ACC112 (cell line): ENCODE measurements at regions not wholly inside any gene's neighbourhood (a gene's known extent, or its start where the extent isn't known, plus 50 kb on each side); places are given as distances from the start of the nearest gene placed in this dataset.
"Not testable (repeated sequence)": the region's sequence is repeated elsewhere in the genome, so short reads cannot be mapped to it uniquely, and the experiment has no call there.

ENCODE experiments used
- H2AFZ ChIP-seq: fragments of 200-600 bp; sonication (generic); one replicate; pipeline ENCODE4 v1.6.0; 2017; ENCODE audit warnings: antibody characterized with exemption, low read length; ENCODE audit not compliant: unreplicated experiment
- H3K27ac ChIP-seq: fragments of 200-600 bp; sonication (generic); 2 replicates; pipeline ENCODE4 v1.5.1; 2014; ENCODE audit warnings: low read depth, mild to moderate bottlenecking, antibody characterized with exemption, low read length, moderate library complexity
- H3K27me3 ChIP-seq: fragments of 200-600 bp; sonication (generic); 2 replicates; pipeline ENCODE4 v1.6.1; 2014; ENCODE audit warnings: mild to moderate bottlenecking, antibody characterized with exemption, low read length, moderate library complexity, mixed read lengths; ENCODE audit not compliant: insufficient read depth
- H3K36me3 ChIP-seq: fragments of 200-600 bp; sonication (generic); 2 replicates; pipeline ENCODE4 v1.6.1; 2016; ENCODE audit warnings: mild to moderate bottlenecking, antibody characterized with exemption, low read length, moderate library complexity, mixed read lengths; ENCODE audit not compliant: insufficient read depth
- H3K4me1 ChIP-seq: fragments of 200-600 bp; sonication (generic); one replicate; pipeline ENCODE4 v1.6.1; 2016; ENCODE audit warnings: low read length, mixed read lengths; ENCODE audit not compliant: insufficient read depth, unreplicated experiment, control insufficient read depth
- H3K4me3 ChIP-seq: fragments of 200-600 bp; sonication (generic); 2 replicates; pipeline ENCODE4 v1.5.1; 2014; ENCODE audit warnings: mild to moderate bottlenecking, low read depth, low read length
- H3K79me2 ChIP-seq: fragments of 200-600 bp; sonication (generic); one replicate; pipeline ENCODE4 v1.6.0; 2016; ENCODE audit warnings: low read length; ENCODE audit not compliant: control insufficient read depth, unreplicated experiment, insufficient read depth

DNA sequence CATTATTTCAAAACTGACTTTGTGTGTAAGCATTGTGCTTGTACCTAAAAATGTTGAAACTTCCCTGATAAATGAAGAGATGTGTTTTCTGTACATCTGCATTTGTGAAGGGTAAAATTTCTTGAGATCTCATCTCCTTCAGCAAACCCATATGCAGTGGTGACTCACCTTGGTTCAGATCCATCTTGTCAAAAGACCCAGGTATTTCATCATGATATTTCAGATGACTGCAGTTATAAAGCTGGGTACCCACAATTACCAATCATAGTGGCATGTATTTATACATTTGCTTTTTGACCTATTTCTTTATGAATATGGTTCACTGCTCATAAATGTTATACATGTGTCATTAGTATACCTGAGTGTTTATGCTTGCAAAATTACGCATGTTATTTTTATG, 1213.6 kb downstream of the GALC start:
- no peak overlapping the region for H3K27ac ChIP-seq
- no peaks in the 10 kb centered on the region for H3K79me2 ChIP-seq
- H3K36me3 ChIP-seq, result no peaks in the 10 kb centered on the region
- H3K4me1 ChIP-seq, result peaks cover 9% of the 10 kb centered on the region
- H2AFZ ChIP-seq, result no peak overlapping the region
- H3K27me3 ChIP-seq, result no peaks in the 10 kb centered on the region
- H3K4me3 ChIP-seq, result no peak overlapping the region

DNA sequence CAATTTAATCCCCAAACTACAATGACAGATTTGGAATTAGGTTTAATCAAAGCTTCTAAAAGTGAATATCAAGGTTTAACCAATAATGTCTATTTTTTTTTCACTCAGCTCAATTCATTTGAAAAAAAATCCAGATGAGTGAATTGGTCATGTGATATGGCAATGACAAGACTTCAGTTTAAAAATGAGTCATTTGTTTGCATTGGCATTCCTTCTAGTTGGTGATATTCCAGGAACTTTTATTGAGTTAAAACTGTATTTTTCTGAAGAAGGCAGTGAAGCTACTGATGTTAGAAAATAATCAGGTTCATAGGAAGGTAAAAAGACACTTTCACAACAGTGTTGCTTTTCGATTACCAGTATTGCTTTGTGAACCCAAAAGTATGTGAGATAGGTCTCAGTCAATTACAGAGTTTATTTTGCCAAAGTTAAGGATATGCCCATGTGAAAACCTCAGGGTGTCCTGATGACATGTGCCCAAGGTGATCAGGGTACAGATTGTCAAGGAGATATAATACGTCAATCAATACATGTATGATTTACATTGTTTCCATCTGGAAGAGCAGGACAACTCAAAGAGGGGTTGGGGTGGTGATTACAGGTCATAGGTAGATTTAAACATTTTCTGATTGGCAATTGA, 1214.9 kb downstream of the GALC start:
- Histone ChIP-seq H3K27me3 (no peaks in the 10 kb centered on the region), H3K4me3 (no peak overlapping the region), H2AFZ (no peak overlapping the region), H3K79me2 (no peaks in the 10 kb centered on the region), H3K36me3 (no peaks in the 10 kb centered on the region), H3K27ac (no peak overlapping the region), H3K4me1 (peaks cover 9% of the 10 kb centered on the region)

DNA sequence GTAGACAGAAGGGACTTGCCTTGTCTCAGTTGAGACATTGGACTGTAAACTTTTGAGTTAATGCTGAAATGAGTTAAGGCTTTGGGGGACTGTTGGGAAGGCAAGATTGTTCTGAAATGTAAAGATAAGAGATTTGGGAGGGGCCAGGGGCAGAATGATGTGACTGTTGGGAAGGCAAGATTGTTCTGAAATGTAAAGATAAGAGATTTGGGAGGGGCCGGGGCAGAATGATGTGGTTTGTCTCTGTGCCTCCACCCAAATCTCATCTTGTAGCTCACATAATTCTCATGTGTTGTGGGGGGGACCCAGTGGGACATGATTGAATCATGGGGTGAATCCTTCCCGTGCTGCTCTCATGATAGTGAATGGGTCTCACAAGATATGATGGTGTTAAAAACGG, 1217.1 kb downstream of the GALC start:
- not testable (repeated sequence) for H3K79me2 ChIP-seq, H3K4me1 ChIP-seq, H3K4me3 ChIP-seq, H3K36me3 ChIP-seq, H3K27ac ChIP-seq, H3K27me3 ChIP-seq, H2AFZ ChIP-seq

DNA sequence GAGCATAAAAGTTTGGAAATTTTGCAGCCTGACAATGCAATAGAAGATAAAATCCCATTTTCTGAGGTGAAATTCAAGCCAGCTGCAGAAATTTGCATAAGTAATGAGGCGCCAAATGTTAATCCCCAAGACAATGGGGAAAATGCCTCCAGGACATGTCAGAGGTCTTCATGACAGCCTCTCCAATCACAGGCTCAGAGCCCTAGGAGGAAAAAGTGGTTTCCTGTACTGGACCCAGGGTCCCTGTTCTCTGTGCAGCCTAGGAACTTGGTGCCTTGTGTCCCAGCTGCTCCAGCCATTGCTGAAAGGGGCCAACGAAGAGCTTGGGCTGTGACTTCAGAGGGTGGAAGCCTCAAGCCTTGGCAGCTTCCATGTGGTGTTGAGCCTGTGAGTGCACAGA, 1218.1 kb downstream of the GALC start:
- Histone ChIP-seq H3K36me3 (no peaks in the 10 kb centered on the region), H3K27me3 (no peaks in the 10 kb centered on the region)

DNA sequence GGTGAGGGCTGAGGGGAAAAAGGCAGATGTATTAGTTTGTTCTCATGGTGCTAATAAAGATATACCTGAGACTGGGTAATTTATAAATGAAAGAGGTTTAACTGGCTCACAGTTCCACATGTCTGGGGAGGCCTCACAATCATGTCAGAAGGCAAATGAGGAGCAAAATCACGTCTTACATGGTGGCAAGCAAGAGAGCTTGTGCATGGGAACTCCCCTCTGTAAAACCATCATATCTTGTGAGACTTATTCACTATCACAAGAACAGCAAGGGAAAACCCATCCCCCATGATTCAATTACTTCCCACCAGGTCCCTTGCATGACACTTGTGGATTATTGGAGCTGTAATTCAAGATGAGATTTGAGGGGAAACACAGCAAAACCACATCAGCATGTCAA, 1220.9 kb downstream of the GALC start:
- no peak overlapping the region for H2AFZ ChIP-seq
- no peak overlapping the region for H3K4me3 ChIP-seq

More for the DNA sequence above, 1218.1 kb downstream of the GALC start:
- no peak overlapping the region for H2AFZ ChIP-seq
- H3K4me1 ChIP-seq, result peaks cover 9% of the 10 kb centered on the region
- H3K27ac ChIP-seq, result no peak overlapping the region
- H3K4me3 ChIP-seq, result no peak overlapping the region
- no peaks in the 10 kb centered on the region for H3K79me2 ChIP-seq

DNA sequence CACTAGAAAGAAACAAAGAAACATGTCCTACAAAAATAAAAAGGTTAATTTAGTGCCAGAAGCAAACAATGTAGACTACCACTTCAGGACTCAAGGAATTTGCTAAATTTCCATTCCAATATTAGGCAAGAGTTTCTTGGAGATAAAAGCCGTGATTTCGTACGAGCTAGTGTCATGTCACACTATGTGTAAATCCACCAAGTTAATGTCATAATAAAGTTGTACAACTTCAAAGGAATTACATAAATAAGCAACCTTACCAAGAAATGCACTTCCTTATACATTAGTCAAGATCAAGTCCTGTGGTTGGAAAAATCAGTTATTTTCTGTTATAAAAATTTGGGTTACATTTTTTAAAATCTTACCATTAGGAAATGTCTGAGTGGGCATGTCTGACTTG, 1222.8 kb downstream of the GALC start:
- H3K36me3 ChIP-seq, result no peaks in the 10 kb centered on the region
- H3K4me3 ChIP-seq, result no peak overlapping the region
- H3K79me2 ChIP-seq, result no peaks in the 10 kb centered on the region
- H3K27me3 ChIP-seq, result no peaks in the 10 kb centered on the region
- no peaks in the 10 kb centered on the region for H3K4me1 ChIP-seq
- H2AFZ ChIP-seq, result no peak overlapping the region
- H3K27ac ChIP-seq, result no peak overlapping the region

More for the DNA sequence above, 1220.9 kb downstream of the GALC start:
- no peaks in the 10 kb centered on the region for H3K4me1 ChIP-seq
- no peak overlapping the region for H3K27ac ChIP-seq
- H3K36me3 ChIP-seq, result no peaks in the 10 kb centered on the region
- H3K27me3 ChIP-seq, result no peaks in the 10 kb centered on the region
- H3K79me2 ChIP-seq, result no peaks in the 10 kb centered on the region

DNA sequence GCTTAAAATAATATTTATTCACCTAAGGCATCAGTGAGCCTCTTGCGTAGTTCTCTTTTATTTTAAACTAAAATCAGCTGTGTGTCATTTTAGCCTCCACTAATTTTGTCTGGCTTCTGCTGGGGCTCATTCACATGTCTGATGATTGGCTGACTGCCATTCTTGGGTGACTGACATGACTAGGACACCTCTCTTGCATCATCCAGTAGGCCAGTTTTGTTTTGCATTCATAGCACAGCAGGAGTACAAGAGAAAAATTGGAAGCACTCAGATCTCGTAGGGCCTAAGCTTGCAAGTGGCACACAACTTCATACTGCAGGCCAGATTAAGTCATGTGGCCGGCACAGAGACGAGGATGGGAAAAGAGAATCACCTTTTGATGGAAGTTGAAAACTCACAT, 1226.5 kb downstream of the GALC start:
- Histone ChIP-seq H3K27ac (no peak overlapping the region), H3K4me1 (no peaks in the 10 kb centered on the region), H3K79me2 (no peaks in the 10 kb centered on the region), H2AFZ (no peak overlapping the region), H3K36me3 (no peaks in the 10 kb centered on the region), H3K27me3 (no peaks in the 10 kb centered on the region), H3K4me3 (no peak overlapping the region)

DNA sequence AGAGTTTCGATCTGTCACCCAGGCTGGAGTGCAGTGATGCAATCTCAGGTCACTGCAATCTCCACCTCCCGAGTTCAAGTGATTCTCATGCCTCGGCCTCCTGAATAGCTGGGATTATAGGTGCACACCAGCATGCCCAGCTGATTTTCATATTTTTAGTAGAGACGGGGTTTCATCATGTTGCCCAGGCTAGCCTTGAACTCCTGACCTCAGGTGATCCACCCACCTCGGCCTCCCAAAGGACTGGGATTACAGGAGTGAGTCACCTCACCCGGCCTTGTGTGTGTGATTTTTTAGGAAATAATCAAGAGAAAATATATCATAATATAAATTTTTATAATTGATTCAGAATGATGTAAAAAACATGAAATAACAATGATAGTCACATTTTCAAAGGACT, 1231.4 kb downstream of the GALC start:
- no peaks in the 10 kb centered on the region for H3K4me1 ChIP-seq
- H3K27me3 ChIP-seq, result no peaks in the 10 kb centered on the region
- H2AFZ ChIP-seq, result no peak overlapping the region
- H3K27ac ChIP-seq, result no peak overlapping the region
- no peaks in the 10 kb centered on the region for H3K36me3 ChIP-seq
- H3K4me3 ChIP-seq, result no peak overlapping the region
- no peaks in the 10 kb centered on the region for H3K79me2 ChIP-seq

DNA sequence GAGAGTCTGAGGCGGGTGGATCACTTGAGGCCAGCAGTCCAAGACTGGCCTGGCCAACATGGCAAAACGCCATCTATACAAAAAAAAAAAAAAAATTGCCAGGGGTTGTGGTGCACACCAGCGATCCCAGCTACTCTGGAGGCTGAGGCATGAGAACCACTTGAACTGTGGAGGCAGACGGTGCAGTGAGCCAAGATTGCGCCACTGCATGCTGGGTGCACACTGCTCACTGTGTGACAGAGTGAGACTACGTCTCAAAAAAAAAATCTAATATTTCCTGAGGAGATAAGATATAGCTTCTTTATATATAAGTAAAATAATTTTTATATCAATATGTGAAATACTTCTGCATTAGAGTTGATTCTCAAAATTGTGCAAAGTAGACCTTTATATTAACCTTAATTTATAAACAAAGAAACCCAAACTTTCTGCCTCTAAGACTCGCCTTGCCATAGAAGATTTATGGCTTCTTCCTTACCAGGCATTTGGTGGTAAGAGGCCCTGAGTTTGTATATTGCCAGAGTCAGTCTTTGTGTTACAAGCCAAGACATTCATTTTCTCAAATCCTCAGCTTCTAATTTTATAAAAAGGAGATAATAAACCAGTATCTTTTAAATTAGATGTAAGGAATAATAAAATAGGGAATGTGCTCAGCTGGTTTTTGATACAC, 1226.7 kb downstream of the FLRT2 start:
- Histone ChIP-seq H2AFZ (no peak overlapping the region), H3K4me3 (no peak overlapping the region), H3K27me3 (no peaks in the 10 kb centered on the region), H3K79me2 (no peaks in the 10 kb centered on the region), H3K4me1 (no peaks in the 10 kb centered on the region), H3K27ac (no peak overlapping the region), H3K36me3 (no peaks in the 10 kb centered on the region)

DNA sequence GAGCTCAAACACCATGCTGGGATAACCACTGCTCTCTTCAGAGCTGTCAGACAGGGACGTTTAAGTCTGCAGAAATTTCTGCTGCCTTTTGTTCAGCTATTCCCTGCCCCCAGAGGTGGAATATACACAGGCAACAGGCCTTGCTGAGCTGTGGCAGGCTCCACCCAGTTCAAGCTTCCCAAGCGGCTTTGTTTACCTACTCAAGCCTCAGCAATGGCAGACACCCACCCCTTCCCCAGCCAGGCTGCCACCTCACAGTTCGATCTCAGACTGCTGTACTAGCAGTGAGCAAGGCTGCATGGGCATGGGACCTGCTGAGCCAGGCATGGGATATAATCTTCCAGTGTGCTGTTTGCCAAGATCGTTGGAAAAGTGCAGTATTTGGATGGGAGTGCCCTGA, 1220.5 kb downstream of the FLRT2 start:
- H3K27me3 ChIP-seq, H3K79me2 ChIP-seq, H3K27ac ChIP-seq, H3K4me3 ChIP-seq, H3K4me1 ChIP-seq, H3K36me3 ChIP-seq, H2AFZ ChIP-seq: not testable (repeated sequence)

DNA sequence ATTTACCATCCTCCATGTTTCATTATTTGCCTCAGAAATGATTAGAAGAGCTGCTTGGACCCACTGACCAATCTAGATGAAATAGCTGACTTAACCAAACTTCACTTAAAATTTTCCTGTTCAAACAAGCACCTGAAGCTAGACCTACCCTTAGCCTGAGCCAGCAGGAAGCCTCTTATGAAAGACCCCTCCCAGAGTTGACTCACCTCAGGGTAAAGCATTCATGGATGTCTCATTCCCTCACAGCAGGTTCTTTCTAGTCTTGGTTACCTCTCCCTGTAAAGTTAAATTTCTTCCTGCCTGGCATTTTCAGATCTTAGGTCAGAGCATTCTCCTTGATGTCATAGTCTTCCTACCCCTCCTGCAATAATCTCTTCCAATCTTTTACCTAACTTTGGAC, 1209.8 kb downstream of the FLRT2 start:
- H2AFZ ChIP-seq, result no peak overlapping the region

More for the DNA sequence above, 1209.8 kb downstream of the FLRT2 start:
- Histone ChIP-seq H3K4me1 (no peaks in the 10 kb centered on the region), H3K27me3 (no peaks in the 10 kb centered on the region), H3K4me3 (no peak overlapping the region), H3K36me3 (no peaks in the 10 kb centered on the region), H3K79me2 (no peaks in the 10 kb centered on the region), H3K27ac (no peak overlapping the region)
